Brain microvascular endothelial cell (primary cell): ENCODE measurements at regions not wholly inside any gene's neighbourhood (a gene's known extent, or its start where the extent isn't known, plus 50 kb on each side); places are given as distances from the start of the nearest gene placed in this dataset.

Experiments used
- DNase-seq: peaks from one replicate; pipeline ENCODE4 v3.0.0-alpha.2; 2020
- H3K27ac ChIP-seq: fragments of 250-450 bp; sonication (Bioruptor Pico); 2 replicates; pipeline ENCODE4 v1.5.1; 2020; ENCODE audit warnings: mild to moderate bottlenecking, moderate library complexity
- H3K27me3 ChIP-seq: fragments of 250-450 bp; sonication (Bioruptor Pico); replicated peaks from 2 replicates; pipeline ENCODE4 v1.5.1; 2020; ENCODE audit warnings: mild to moderate bottlenecking
- H3K36me3 ChIP-seq: fragments of 250-450 bp; sonication (Bioruptor Pico); replicated peaks from 2 replicates; pipeline ENCODE4 v1.5.1; 2020; ENCODE audit warnings: mild to moderate bottlenecking
- H3K4me3 ChIP-seq: 2 replicates; pipeline ENCODE4 v1.5.1; 2011; ENCODE audit warnings: low read depth, mild to moderate bottlenecking, control low read depth, low read length, moderate library complexity
- CTCF ChIP-seq: IDR thresholded peaks from 2 replicates; pipeline ENCODE4 v1.5.1; 2011; ENCODE audit warnings: low read depth, mild to moderate bottlenecking, moderate library complexity, low read length, control low read depth, inconsistent platforms; ENCODE audit errors: missing control alignments
- in situ Hi-C: cut with HindIII; loops from 2 replicates; pipeline ENCODE4 v1.10.0; 2017; ENCODE audit warnings: low sequenced_read_pairs, low pct_ligation_motif_present

GRCh38 chr10:107391901-107392300 lies 227.4 kb upstream of the SORCS1 start:
- Histone ChIP-seq H3K36me3 (no peaks in the 10 kb centered on the region), H3K27me3 (no peaks in the 10 kb centered on the region), H3K4me3 (no peak overlapping the region), H3K27ac (no peak overlapping the region)
- no peak for DNase-seq
- no peak for TF ChIP-seq CTCF
- in situ Hi-C loops, result no loop called here

GRCh38 chr10:107390563-107390962 lies 226.1 kb upstream of the SORCS1 start:
- in situ Hi-C loops, result no loop called here
- H3K36me3 ChIP-seq, result no peaks in the 10 kb centered on the region
- H3K27me3 ChIP-seq, result no peaks in the 10 kb centered on the region
- no peak for TF ChIP-seq CTCF
- no peak overlapping the region for H3K4me3 ChIP-seq
- DNase-seq, result no peak
- H3K27ac ChIP-seq, result no peak overlapping the region

- Histone ChIP-seq H3K27me3 (no peaks in the 10 kb centered on the region), H3K4me3 (no peak overlapping the region), H3K36me3 (no peaks in the 10 kb centered on the region), H3K27ac (no peak overlapping the region)
- TF ChIP-seq CTCF, result no peak
- in situ Hi-C loops, result no loop called here
- DNase-seq, result no peak
Measured at GRCh38 chr10:107383357-107383756, 218.9 kb upstream of the SORCS1 start.

- in situ Hi-C loops, result no loop called here
- H3K36me3 ChIP-seq, result no peaks in the 10 kb centered on the region
- no peak for TF ChIP-seq CTCF
- no peak for DNase-seq
- no peak overlapping the region for H3K4me3 ChIP-seq
- no peak overlapping the region for H3K27ac ChIP-seq
- H3K27me3 ChIP-seq, result no peaks in the 10 kb centered on the region
Measured at GRCh38 chr10:107379601-107380000, 215.1 kb upstream of the SORCS1 start.

- Histone ChIP-seq H3K27ac (no peak overlapping the region), H3K27me3 (no peaks in the 10 kb centered on the region), H3K4me3 (no peak overlapping the region), H3K36me3 (no peaks in the 10 kb centered on the region)
- DNase-seq, result no peak
- no peak for TF ChIP-seq CTCF
- in situ Hi-C loops, result no loop called here
Measured at GRCh38 chr10:107371801-107372200, 207.3 kb upstream of the SORCS1 start.

- Histone ChIP-seq H3K36me3 (no peaks in the 10 kb centered on the region), H3K4me3 (no peak overlapping the region), H3K27me3 (no peaks in the 10 kb centered on the region), H3K27ac (no peak overlapping the region)
- TF ChIP-seq CTCF, result no peak
- no peak for DNase-seq
- in situ Hi-C loops, result no loop called here
Measured at GRCh38 chr10:107364872-107365271, 200.4 kb upstream of the SORCS1 start.
